Dedifferentiated amniotic fluid mesenchymal stem cell (primary cell): ENCODE measurements at regions not wholly inside any gene's neighbourhood (a gene's known extent, or its start where the extent isn't known, plus 50 kb on each side); places are given as distances from the start of the nearest gene placed in this dataset.

Source experiments
- DNase-seq: peaks from one replicate; pipeline ENCODE4 v3.0.0-alpha.2; 2016; ENCODE audit errors: extremely low spot score

GRCh38 chr7:156456032-156456431, 184.5 kb upstream of the RNF32 start:
- no peak for DNase-seq

GRCh38 chr7:156450473-156450872, 190.1 kb upstream of the RNF32 start:
- DNase-seq = no peak

- DNase-seq = no peak
Observed at GRCh38 chr7:156448918-156449317, 191.7 kb upstream of the RNF32 start.

- DNase-seq = no peak
Observed at GRCh38 chr7:156446990-156447389, 193.6 kb upstream of the RNF32 start.

- DNase-seq = no peak
Observed at GRCh38 chr7:156445997-156446761, 194.4 kb upstream of the RNF32 start.

GRCh38 chr7:156442516-156442915, 198.1 kb upstream of the RNF32 start:
- DNase-seq = no peak

- DNase-seq = no peak
Observed at GRCh38 chr7:156440456-156440855, 200.1 kb upstream of the RNF32 start.

- DNase-seq = no peak
Observed at GRCh38 chr7:156438011-156438410, 202.6 kb upstream of the RNF32 start.

- DNase-seq = no peak
Observed at GRCh38 chr7:156437021-156437614, 203.5 kb upstream of the RNF32 start.

- DNase-seq = no peak
Observed at GRCh38 chr7:156435486-156436231, 204.9 kb upstream of the RNF32 start.

- DNase-seq = no peak
Observed at GRCh38 chr7:156434706-156435105, 205.9 kb upstream of the RNF32 start.

- DNase-seq = no peak
Observed at GRCh38 chr7:156432018-156432417, 208.6 kb upstream of the RNF32 start.

- DNase-seq = no peak
Observed at GRCh38 chr7:156430109-156430508, 210.5 kb upstream of the RNF32 start.

- no peak for DNase-seq
Observed at GRCh38 chr7:156429514-156429913, 211.1 kb upstream of the RNF32 start.

- DNase-seq = no peak
Observed at GRCh38 chr7:156423876-156424275, 216.7 kb upstream of the RNF32 start.

GRCh38 chr7:156420496-156420895, 220.1 kb upstream of the RNF32 start:
- no peak for DNase-seq

- no peak for DNase-seq
Observed at GRCh38 chr7:156419782-156420181, 220.8 kb upstream of the RNF32 start.

GRCh38 chr7:156402255-156402654, 238.3 kb upstream of the RNF32 start:
- DNase-seq = no peak

GRCh38 chr7:156401617-156402016, 239.0 kb upstream of the RNF32 start:
- DNase-seq = no peak

- no peak for DNase-seq
Observed at GRCh38 chr7:156400046-156400445, 240.5 kb upstream of the RNF32 start.

GRCh38 chr7:156397249-156397648, 243.3 kb upstream of the RNF32 start:
- no peak for DNase-seq

- no peak for DNase-seq
Observed at GRCh38 chr7:156389116-156389692, 251.4 kb upstream of the RNF32 start.

- no peak for DNase-seq
Observed at GRCh38 chr7:156386097-156386496, 254.5 kb upstream of the RNF32 start.
